ENCODE measurements at regions not wholly inside any gene's neighbourhood (a gene's known extent, or its start where the extent isn't known, plus 50 kb on each side); places are given as distances from the start of the nearest gene placed in this dataset.

GRCh38 chr14:105894978-105895881 is 368.8 kb downstream of the TMEM121 start:
- TF ChIP-seq CTCF (IDR thresholded peaks at IDR 0.05) (no peak), POLR2A (IDR thresholded peaks at IDR 0.05) (no peak)

Data from body of pancreas (tissue), 4 donors.